GM12878 (cell line): ENCODE measurements at regions not wholly inside any gene's neighbourhood (a gene's known extent, or its start where the extent isn't known, plus 50 kb on each side); places are given as distances from the start of the nearest gene placed in this dataset.

Source experiments
- ATAC-seq: fragments of 200-7000 bp; cut with Tn5 transposase; 3 replicates; pipeline ENCODE4 v1.9.1; 2020; ENCODE audit warnings: mild to moderate bottlenecking, moderate library complexity
- BruUV-seq: library from RNA; stranded (reverse); fragments of 400-500 nt; replicated peaks from 2 replicates; lab custom pipeline; 2021; lab: Mats Ljungman, UMichigan
- CTCF ChIA-PET: fragments of 300-600 bp; sonication (Branson Sonifier 250); formaldehyde crosslinking; extraction: SDS; loops from one replicate; lab custom pipeline; 2021; ENCODE audit warnings: inconsistent platforms; lab: Yijun Ruan, JAX
- POLR2A ChIA-PET: fragments of 350-600 bp; formaldehyde crosslinking; extraction: SDS; loops from one replicate; lab custom pipeline; 2021; ENCODE audit warnings: inconsistent platforms; lab: Charles Lee
- RAD21 ChIA-PET: fragments of 300-600 bp; sonication (Branson Sonifier 250); formaldehyde crosslinking; loops from one replicate; lab custom pipeline; 2023; ENCODE audit warnings: antibody characterized with exemption; ENCODE audit not compliant: unreplicated experiment; lab: Charles Lee
- SMC1A ChIA-PET: fragments of 300-600 bp; sonication (Branson Sonifier 250); formaldehyde crosslinking; loops from one replicate; lab custom pipeline; 2023; ENCODE audit not compliant: unreplicated experiment, uncharacterized antibody; lab: Charles Lee
- DNase-seq: peaks from one replicate; pipeline ENCODE4 v3.0.0-alpha.2; 2011; ENCODE audit warnings: low read depth, low spot score
- FAIRE-seq: peaks from 3 replicates; lab custom pipeline; 2011; peaks lifted over from hg19 to GRCh38; lab: Jason Lieb, UNC
- H2AFZ ChIP-seq: 2 replicates; pipeline ENCODE4 v1.6.0; 2011; ENCODE audit warnings: low read depth, low read length, control low read depth; ENCODE audit not compliant: control insufficient read depth
- H3K27ac ChIP-seq: 2 replicates; pipeline ENCODE4 v1.5.1; 2011; ENCODE audit warnings: control low read depth; ENCODE audit not compliant: control insufficient read depth, insufficient read depth
- H3K27me3 ChIP-seq, 2 experiments: replicated peaks in 1 of 2; 2 replicates each; pipeline versions ENCODE4 v1.6.0 to v1.6.1; 2011; ENCODE audit warnings: low read length in 1 of 2; ENCODE audit not compliant: control insufficient read depth in 2 of 2, insufficient read depth in 2 of 2
- H3K36me3 ChIP-seq, 2 experiments: 2 replicates each; pipeline ENCODE4 v1.5.1; 2011; ENCODE audit warnings: low read length in 1 of 2; ENCODE audit not compliant: control insufficient read depth in 2 of 2, insufficient read depth in 2 of 2
- H3K4me1 ChIP-seq: 2 replicates; pipeline ENCODE4 v1.6.1; 2011; ENCODE audit warnings: mild to moderate bottlenecking, low read length, moderate library complexity, mixed read lengths; ENCODE audit not compliant: control insufficient read depth, insufficient read depth
- H3K4me2 ChIP-seq: 2 replicates; pipeline ENCODE4 v1.6.0; 2011; ENCODE audit warnings: control low read depth; ENCODE audit not compliant: control insufficient read depth, insufficient read depth
- H3K4me3 ChIP-seq: fragments of 200-600 bp; sonication (generic); 2 replicates; pipeline ENCODE4 v1.5.1; 2016
- H3K79me2 ChIP-seq: 2 replicates; pipeline ENCODE4 v1.6.0; 2011; ENCODE audit warnings: low read length; ENCODE audit not compliant: control insufficient read depth, insufficient read depth
- H3K9ac ChIP-seq: 2 replicates; pipeline ENCODE4 v1.8.0; 2011; ENCODE audit warnings: low read length, control low read depth, mixed read lengths; ENCODE audit not compliant: control insufficient read depth, insufficient read depth
- H3K9me3 ChIP-seq: replicated peaks from 3 replicates; pipeline ENCODE4 v1.5.1; 2011; ENCODE audit warnings: mild to moderate bottlenecking, low read length; ENCODE audit not compliant: control insufficient read depth, insufficient read depth
- H4K20me1 ChIP-seq: 2 replicates; pipeline ENCODE4 v1.6.0; 2011; ENCODE audit not compliant: control insufficient read depth, insufficient read depth
- BCL11A ChIP-seq: IDR thresholded peaks from 2 replicates; pipeline ENCODE4 v1.6.1; 2011; ENCODE audit warnings: low read depth, low read length
- CBX3 ChIP-seq: fragments of 200-600 bp; sonication (generic); IDR thresholded peaks from 2 replicates; pipeline ENCODE4 v1.6.1; 2016; ENCODE audit warnings: low read depth, borderline replicate concordance
- CREM ChIP-seq: IDR thresholded peaks from 2 replicates; pipeline ENCODE4 v1.6.1; 2014; ENCODE audit warnings: antibody characterized with exemption, low read depth
- FOXM1 ChIP-seq: IDR thresholded peaks from 2 replicates; pipeline ENCODE4 v1.6.1; 2012; ENCODE audit warnings: low read depth, mild to moderate bottlenecking, inconsistent platforms, low read length, moderate library complexity
- NR2F1 ChIP-seq: fragments of 450-650 bp; conservative IDR thresholded peaks from 2 replicates; pipeline ENCODE4 v1.6.1; 2017; ENCODE audit warnings: mild to moderate bottlenecking
- RELA ChIP-seq: fragments of 450-650 bp; IDR thresholded peaks from 2 replicates; pipeline ENCODE4 v1.8.0; 2014; ENCODE audit warnings: borderline replicate concordance; ENCODE audit not compliant: partially characterized antibody
- SMAD5 ChIP-seq: IDR thresholded peaks from 2 replicates; pipeline ENCODE4 v1.6.1; 2016; ENCODE audit warnings: antibody characterized with exemption, low read depth
- SUPT20H ChIP-seq: IDR thresholded peaks from 2 replicates; pipeline ENCODE4 v1.6.1; 2011; ENCODE audit warnings: low read depth, mild to moderate bottlenecking, low read length, moderate library complexity, borderline replicate concordance; ENCODE audit not compliant: control insufficient read depth
- TBL1XR1 ChIP-seq: IDR thresholded peaks from 2 replicates; pipeline ENCODE4 v1.6.1; 2012; ENCODE audit warnings: low read depth, low read length, improper control_type of control experiment
- in situ Hi-C: fragments of 300-500 bp; cut with MboI; formaldehyde crosslinking; loops from 9 replicates; pipeline ENCODE4 v1.14.3; 2018; ENCODE audit warnings: mixed read lengths
- intact Hi-C: fragments of 100-400 bp; cut with micrococcal nuclease; formaldehyde crosslinking; loops from one replicate; pipeline ENCODE4 v1.14.2; 2022; ENCODE audit not compliant: unreplicated experiment
- TF ChIP-seq, protein P1 (sequence below): fragments of 450-650 bp; IDR thresholded peaks from 2 replicates; pipeline ENCODE4 v1.6.1; 2018; ENCODE audit warnings: mild to moderate bottlenecking, low read depth, moderate library complexity; ENCODE audit not compliant: partially characterized antibody
- TF ChIP-seq, protein P2 (sequence below): fragments of 450-650 bp; IDR thresholded peaks from 2 replicates; pipeline ENCODE4 v1.6.1; 2017; ENCODE audit warnings: mild to moderate bottlenecking, low read depth, inconsistent platforms; ENCODE audit not compliant: poor library complexity, severe bottlenecking
- TF ChIP-seq, protein P3 (sequence below): fragments of 450-650 bp; conservative IDR thresholded peaks from 2 replicates; pipeline ENCODE4 v1.6.1; 2017; ENCODE audit warnings: mild to moderate bottlenecking, moderate library complexity
- TF ChIP-seq, protein P4 (sequence below): IDR thresholded peaks from 2 replicates; pipeline ENCODE4 v1.6.1; 2012; ENCODE audit warnings: low read depth, low read length, improper control_type of control experiment

DNA sequence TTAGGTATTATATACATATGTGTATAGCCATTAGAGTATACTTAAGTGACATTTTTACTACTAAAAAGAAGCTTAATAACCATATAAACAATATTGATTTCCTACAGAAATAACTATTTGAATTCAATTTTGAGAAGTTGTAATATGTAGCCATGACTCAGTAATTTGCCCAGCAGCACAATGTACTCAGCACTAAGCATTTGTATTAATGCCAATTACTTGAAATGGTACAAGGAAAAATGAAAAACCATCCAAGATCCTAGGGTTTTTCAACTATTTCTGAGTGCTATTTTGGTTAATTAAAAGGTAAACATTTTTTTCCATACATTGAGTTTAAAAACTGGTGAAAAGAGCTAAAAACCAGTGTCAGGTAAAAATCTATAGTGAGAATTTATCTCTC is 324.0 kb downstream of the KCNJ3 start:
- POLR2A ChIA-PET, result no interaction called here
- SMC1A ChIA-PET, result interaction anchor here (1.3 to 1.7 kb wide), 2 partner anchors 10 to 119 kb away, joined by 3 to 5 read pairs; no protein-coding TSS in a partner anchor
- Histone ChIP-seq H4K20me1 (no peaks in the 10 kb centered on the region), H3K79me2 (no peaks in the 10 kb centered on the region), H3K27me3 (no peaks in the 10 kb centered on the region), H2AFZ (no peak overlapping the region), H3K9me3 (no peaks in the 10 kb centered on the region), H3K4me2 (no peak overlapping the region), H3K9ac (no peak overlapping the region), H3K4me3 (no peak overlapping the region), H3K4me1 (no peaks in the 10 kb centered on the region), H3K36me3 (no peaks in the 10 kb centered on the region), H3K27ac (no peak overlapping the region)
- TF ChIP-seq CBX3 (no peak), SUPT20H (no peak), TBL1XR1 (no peak), RELA (no peak), SMAD5 (no peak), NR2F1 (no peak), BCL11A (no peak), CREM (no peak), FOXM1 (no peak)
- TF ChIP-seq, protein P1, sequence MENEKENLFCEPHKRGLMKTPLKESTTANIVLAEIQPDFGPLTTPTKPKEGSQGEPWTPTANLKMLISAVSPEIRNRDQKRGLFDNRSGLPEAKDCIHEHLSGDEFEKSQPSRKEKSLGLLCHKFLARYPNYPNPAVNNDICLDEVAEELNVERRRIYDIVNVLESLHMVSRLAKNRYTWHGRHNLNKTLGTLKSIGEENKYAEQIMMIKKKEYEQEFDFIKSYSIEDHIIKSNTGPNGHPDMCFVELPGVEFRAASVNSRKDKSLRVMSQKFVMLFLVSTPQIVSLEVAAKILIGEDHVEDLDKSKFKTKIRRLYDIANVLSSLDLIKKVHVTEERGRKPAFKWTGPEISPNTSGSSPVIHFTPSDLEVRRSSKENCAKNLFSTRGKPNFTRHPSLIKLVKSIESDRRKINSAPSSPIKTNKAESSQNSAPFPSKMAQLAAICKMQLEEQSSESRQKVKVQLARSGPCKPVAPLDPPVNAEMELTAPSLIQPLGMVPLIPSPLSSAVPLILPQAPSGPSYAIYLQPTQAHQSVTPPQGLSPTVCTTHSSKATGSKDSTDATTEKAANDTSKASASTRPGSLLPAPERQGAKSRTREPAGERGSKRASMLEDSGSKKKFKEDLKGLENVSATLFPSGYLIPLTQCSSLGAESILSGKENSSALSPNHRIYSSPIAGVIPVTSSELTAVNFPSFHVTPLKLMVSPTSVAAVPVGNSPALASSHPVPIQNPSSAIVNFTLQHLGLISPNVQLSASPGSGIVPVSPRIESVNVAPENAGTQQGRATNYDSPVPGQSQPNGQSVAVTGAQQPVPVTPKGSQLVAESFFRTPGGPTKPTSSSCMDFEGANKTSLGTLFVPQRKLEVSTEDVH, result no peak
- TF ChIP-seq, protein P2, sequence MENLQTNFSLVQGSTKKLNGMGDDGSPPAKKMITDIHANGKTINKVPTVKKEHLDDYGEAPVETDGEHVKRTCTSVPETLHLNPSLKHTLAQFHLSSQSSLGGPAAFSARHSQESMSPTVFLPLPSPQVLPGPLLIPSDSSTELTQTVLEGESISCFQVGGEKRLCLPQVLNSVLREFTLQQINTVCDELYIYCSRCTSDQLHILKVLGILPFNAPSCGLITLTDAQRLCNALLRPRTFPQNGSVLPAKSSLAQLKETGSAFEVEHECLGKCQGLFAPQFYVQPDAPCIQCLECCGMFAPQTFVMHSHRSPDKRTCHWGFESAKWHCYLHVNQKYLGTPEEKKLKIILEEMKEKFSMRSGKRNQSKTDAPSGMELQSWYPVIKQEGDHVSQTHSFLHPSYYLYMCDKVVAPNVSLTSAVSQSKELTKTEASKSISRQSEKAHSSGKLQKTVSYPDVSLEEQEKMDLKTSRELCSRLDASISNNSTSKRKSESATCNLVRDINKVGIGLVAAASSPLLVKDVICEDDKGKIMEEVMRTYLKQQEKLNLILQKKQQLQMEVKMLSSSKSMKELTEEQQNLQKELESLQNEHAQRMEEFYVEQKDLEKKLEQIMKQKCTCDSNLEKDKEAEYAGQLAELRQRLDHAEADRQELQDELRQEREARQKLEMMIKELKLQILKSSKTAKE, result no peak
- TF ChIP-seq, protein P3, sequence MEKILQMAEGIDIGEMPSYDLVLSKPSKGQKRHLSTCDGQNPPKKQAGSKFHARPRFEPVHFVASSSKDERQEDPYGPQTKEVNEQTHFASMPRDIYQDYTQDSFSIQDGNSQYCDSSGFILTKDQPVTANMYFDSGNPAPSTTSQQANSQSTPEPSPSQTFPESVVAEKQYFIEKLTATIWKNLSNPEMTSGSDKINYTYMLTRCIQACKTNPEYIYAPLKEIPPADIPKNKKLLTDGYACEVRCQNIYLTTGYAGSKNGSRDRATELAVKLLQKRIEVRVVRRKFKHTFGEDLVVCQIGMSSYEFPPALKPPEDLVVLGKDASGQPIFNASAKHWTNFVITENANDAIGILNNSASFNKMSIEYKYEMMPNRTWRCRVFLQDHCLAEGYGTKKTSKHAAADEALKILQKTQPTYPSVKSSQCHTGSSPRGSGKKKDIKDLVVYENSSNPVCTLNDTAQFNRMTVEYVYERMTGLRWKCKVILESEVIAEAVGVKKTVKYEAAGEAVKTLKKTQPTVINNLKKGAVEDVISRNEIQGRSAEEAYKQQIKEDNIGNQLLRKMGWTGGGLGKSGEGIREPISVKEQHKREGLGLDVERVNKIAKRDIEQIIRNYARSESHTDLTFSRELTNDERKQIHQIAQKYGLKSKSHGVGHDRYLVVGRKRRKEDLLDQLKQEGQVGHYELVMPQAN, result no peak
- TF ChIP-seq, protein P4, sequence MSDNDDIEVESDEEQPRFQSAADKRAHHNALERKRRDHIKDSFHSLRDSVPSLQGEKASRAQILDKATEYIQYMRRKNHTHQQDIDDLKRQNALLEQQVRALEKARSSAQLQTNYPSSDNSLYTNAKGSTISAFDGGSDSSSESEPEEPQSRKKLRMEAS, result no peak
- BruUV-seq, result no TSS peak
- in situ Hi-C loops (no loop called here), intact Hi-C loops (no loop called here)
- no peak for FAIRE-seq
- no peak for DNase-seq
- RAD21 ChIA-PET, result no interaction called here
- CTCF ChIA-PET, result interaction anchor here (1.2 kb wide), 1 partner anchor 20 kb away, joined by 3 read pairs; no protein-coding TSS in a partner anchor
- no peak for ATAC-seq
